T-helper 17 cell (primary cell): ENCODE measurements at regions not wholly inside any gene's neighbourhood (a gene's known extent, or its start where the extent isn't known, plus 50 kb on each side); places are given as distances from the start of the nearest gene placed in this dataset.
"Not testable (repeated sequence)": the region's sequence is repeated elsewhere in the genome, so short reads cannot be mapped to it uniquely, and the experiment has no call there.

Experiments
- ATAC-seq: fragments of 150-1000 bp; cut with Tn5 transposase; 2 replicates; pipeline ENCODE4 v1.10.0; 2021; ENCODE audit warnings: mild to moderate bottlenecking, moderate library complexity
- DNase-seq, 3 donors: peaks; one replicate each; pipeline versions ENCODE4 v3.0.0 to v3.0.0-alpha.2; 2020 to 2021
- H3K9me3 ChIP-seq: one replicate; pipeline ENCODE4 v1.7.0; 2013; ENCODE audit warnings: low read length, mild to moderate bottlenecking; ENCODE audit not compliant: control insufficient read depth, poor library complexity, severe bottlenecking
- H3K27ac Mint-ChIP-seq: one replicate; pipeline ENCODE4 v1.8.0; 2022; ENCODE audit warnings: mild to moderate bottlenecking, moderate library complexity, mixed read lengths
- H3K27me3 Mint-ChIP-seq: one replicate; pipeline ENCODE4 v1.8.0; 2022; ENCODE audit warnings: mixed read lengths
- H3K36me3 Mint-ChIP-seq: one replicate; pipeline ENCODE4 v1.8.0; 2022; ENCODE audit warnings: low read depth, mixed read lengths
- H3K4me1 Mint-ChIP-seq: one replicate; pipeline ENCODE4 v1.8.0; 2022; ENCODE audit warnings: mild to moderate bottlenecking, mixed read lengths
- H3K4me3 Mint-ChIP-seq: one replicate; pipeline ENCODE4 v1.8.0; 2022; ENCODE audit warnings: mild to moderate bottlenecking, moderate library complexity, mixed read lengths

- not testable (repeated sequence) for H3K27ac Mint-ChIP-seq, H3K4me3 Mint-ChIP-seq, H3K9me3 ChIP-seq, H3K27me3 Mint-ChIP-seq, H3K36me3 Mint-ChIP-seq, ATAC-seq, H3K4me1 Mint-ChIP-seq, DNase-seq
Measured at GRCh38 chr9:67635067-67635466, 223.7 kb upstream of the ANKRD20A1 start.

- not testable (repeated sequence) for H3K27me3 Mint-ChIP-seq, H3K27ac Mint-ChIP-seq, H3K4me3 Mint-ChIP-seq, DNase-seq, H3K36me3 Mint-ChIP-seq, ATAC-seq, H3K4me1 Mint-ChIP-seq, H3K9me3 ChIP-seq
Measured at GRCh38 chr9:67611900-67612299, 246.8 kb upstream of the ANKRD20A1 start.

- H3K4me3 Mint-ChIP-seq, H3K4me1 Mint-ChIP-seq, H3K27ac Mint-ChIP-seq, H3K36me3 Mint-ChIP-seq, H3K9me3 ChIP-seq, DNase-seq, ATAC-seq, H3K27me3 Mint-ChIP-seq: not testable (repeated sequence)
Measured at GRCh38 chr9:67609872-67610271, 248.9 kb upstream of the ANKRD20A1 start.

- DNase-seq, H3K27me3 Mint-ChIP-seq, H3K27ac Mint-ChIP-seq, H3K4me1 Mint-ChIP-seq, H3K36me3 Mint-ChIP-seq, H3K9me3 ChIP-seq, H3K4me3 Mint-ChIP-seq, ATAC-seq: not testable (repeated sequence)
Measured at GRCh38 chr9:67609435-67609834, 249.3 kb upstream of the ANKRD20A1 start.

- DNase-seq: not testable (repeated sequence)
Measured at GRCh38 chr9:67605113-67605512, 253.6 kb upstream of the ANKRD20A1 start.

GRCh38 chr9:67603609-67604008, 255.1 kb upstream of the ANKRD20A1 start:
- not testable (repeated sequence) for ATAC-seq, H3K27ac Mint-ChIP-seq, H3K27me3 Mint-ChIP-seq, H3K36me3 Mint-ChIP-seq, H3K9me3 ChIP-seq, H3K4me1 Mint-ChIP-seq, H3K4me3 Mint-ChIP-seq, DNase-seq

More at GRCh38 chr9:67605113-67605512, 253.6 kb upstream of the ANKRD20A1 start:
- ATAC-seq, H3K36me3 Mint-ChIP-seq, H3K4me1 Mint-ChIP-seq, H3K4me3 Mint-ChIP-seq, H3K27ac Mint-ChIP-seq, H3K27me3 Mint-ChIP-seq, H3K9me3 ChIP-seq: not testable (repeated sequence)

- H3K27me3 Mint-ChIP-seq, H3K4me1 Mint-ChIP-seq, H3K27ac Mint-ChIP-seq, ATAC-seq, DNase-seq, H3K36me3 Mint-ChIP-seq, H3K9me3 ChIP-seq, H3K4me3 Mint-ChIP-seq: not testable (repeated sequence)
Measured at GRCh38 chr9:67592424-67592823, 266.3 kb upstream of the ANKRD20A1 start.

- DNase-seq, ATAC-seq, H3K36me3 Mint-ChIP-seq, H3K27ac Mint-ChIP-seq, H3K4me3 Mint-ChIP-seq, H3K4me1 Mint-ChIP-seq, H3K9me3 ChIP-seq, H3K27me3 Mint-ChIP-seq: not testable (repeated sequence)
Measured at GRCh38 chr9:67555874-67556273, 302.9 kb upstream of the ANKRD20A1 start.

GRCh38 chr9:67550044-67550443, 308.7 kb upstream of the ANKRD20A1 start:
- H3K4me1 Mint-ChIP-seq, H3K27me3 Mint-ChIP-seq, H3K27ac Mint-ChIP-seq, DNase-seq, H3K36me3 Mint-ChIP-seq, ATAC-seq, H3K4me3 Mint-ChIP-seq, H3K9me3 ChIP-seq: not testable (repeated sequence)

GRCh38 chr9:67529834-67530233, 328.9 kb upstream of the ANKRD20A1 start:
- not testable (repeated sequence) for H3K4me1 Mint-ChIP-seq, H3K4me3 Mint-ChIP-seq, DNase-seq, H3K36me3 Mint-ChIP-seq, ATAC-seq, H3K27me3 Mint-ChIP-seq, H3K9me3 ChIP-seq, H3K27ac Mint-ChIP-seq

GRCh38 chr9:67516938-67517337, 341.8 kb upstream of the ANKRD20A1 start:
- H3K36me3 Mint-ChIP-seq, H3K4me1 Mint-ChIP-seq, H3K4me3 Mint-ChIP-seq, H3K27ac Mint-ChIP-seq, H3K27me3 Mint-ChIP-seq, DNase-seq, H3K9me3 ChIP-seq, ATAC-seq: not testable (repeated sequence)

- H3K27me3 Mint-ChIP-seq, H3K36me3 Mint-ChIP-seq, H3K9me3 ChIP-seq, H3K4me3 Mint-ChIP-seq, DNase-seq, H3K4me1 Mint-ChIP-seq, H3K27ac Mint-ChIP-seq, ATAC-seq: not testable (repeated sequence)
Measured at GRCh38 chr9:67514587-67514986, 344.1 kb upstream of the ANKRD20A1 start.

- H3K36me3 Mint-ChIP-seq, H3K27ac Mint-ChIP-seq, ATAC-seq, H3K4me3 Mint-ChIP-seq, H3K9me3 ChIP-seq, DNase-seq, H3K4me1 Mint-ChIP-seq, H3K27me3 Mint-ChIP-seq: not testable (repeated sequence)
Measured at GRCh38 chr9:67503728-67504369, 354.9 kb upstream of the ANKRD20A1 start.

- H3K9me3 ChIP-seq, DNase-seq, H3K27me3 Mint-ChIP-seq, H3K4me3 Mint-ChIP-seq, H3K4me1 Mint-ChIP-seq, H3K27ac Mint-ChIP-seq, H3K36me3 Mint-ChIP-seq, ATAC-seq: not testable (repeated sequence)
Measured at GRCh38 chr9:67492028-67492427, 366.7 kb upstream of the ANKRD20A1 start.
